Eye (tissue), 1 donor: ENCODE measurements at regions not wholly inside any gene's neighbourhood (a gene's known extent, or its start where the extent isn't known, plus 50 kb on each side); places are given as distances from the start of the nearest gene placed in this dataset.

Experiments
- DNase-seq: peaks from one replicate; pipeline ENCODE4 v3.0.0-alpha.2; 2015

DNA sequence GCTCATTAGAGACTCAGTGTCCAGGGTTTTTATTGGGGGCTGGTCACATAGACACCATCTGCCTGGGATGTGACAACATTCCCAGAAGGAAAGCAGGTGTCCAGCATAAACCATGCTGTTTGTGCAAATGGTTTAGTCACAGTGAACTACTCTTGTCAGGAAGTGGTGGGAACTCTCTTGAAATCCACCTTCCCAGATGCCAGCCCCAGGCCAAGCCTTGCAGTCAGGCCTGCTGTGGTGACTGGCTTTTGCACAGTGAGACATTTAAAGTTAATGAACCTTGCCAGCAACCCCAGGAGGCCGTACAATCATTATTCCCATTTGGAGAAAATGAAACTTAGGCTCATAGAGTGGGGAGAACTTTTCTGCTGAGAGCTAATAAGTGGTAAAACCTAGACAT is 242.5 kb upstream of the KCNG1 start:
- DNase-seq, result no peak

GRCh38 chr20:51262240-51262639 is 239.3 kb upstream of the KCNG1 start:
- DNase-seq, result no peak

GRCh38 chr20:51259455-51259854 is 236.5 kb upstream of the KCNG1 start:
- no peak for DNase-seq

- DNase-seq, result peak; percentile 33
These were observed 235.8 kb upstream of the KCNG1 start for GRCh38 chr20:51258582-51259165.

DNA sequence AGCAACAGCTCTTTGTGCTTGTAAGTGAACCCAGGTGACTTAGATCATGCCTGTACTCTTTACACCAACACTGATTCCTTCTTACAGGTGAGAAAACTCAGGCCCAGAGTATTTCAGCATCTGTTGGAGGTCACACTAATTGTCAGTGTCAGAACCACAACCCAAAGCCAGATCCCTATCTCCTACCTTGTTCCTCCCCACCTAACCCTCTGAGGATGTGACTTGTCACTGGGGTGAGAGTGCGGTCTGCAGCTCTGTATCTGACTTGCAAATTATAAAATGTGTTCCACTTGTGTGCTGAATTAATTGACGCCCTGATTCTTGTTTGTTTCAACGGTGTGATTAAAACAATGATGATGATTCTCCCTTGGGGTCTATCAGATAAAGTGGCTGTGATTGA is 232.5 kb upstream of the KCNG1 start:
- no peak for DNase-seq

DNA sequence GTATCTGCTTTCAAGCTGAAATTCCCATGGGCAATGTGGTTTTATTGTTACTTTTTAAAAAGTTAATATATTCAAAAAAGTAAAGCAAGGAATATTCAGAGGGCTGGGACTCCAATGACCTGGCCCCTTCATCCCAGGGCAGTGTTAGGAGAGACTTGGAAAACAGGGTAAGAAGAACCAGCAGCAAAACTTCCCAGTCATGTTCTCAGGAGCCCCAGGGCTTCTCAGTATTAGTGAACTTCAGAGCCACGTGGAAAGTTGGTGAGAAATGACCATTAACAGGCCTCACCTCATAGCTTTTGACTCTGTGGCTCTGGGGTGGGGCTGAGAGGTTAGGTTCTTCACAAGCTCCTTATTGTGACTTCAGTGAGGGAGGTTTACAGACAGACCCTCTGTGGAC is 230.4 kb upstream of the KCNG1 start:
- DNase-seq, result no peak

DNA sequence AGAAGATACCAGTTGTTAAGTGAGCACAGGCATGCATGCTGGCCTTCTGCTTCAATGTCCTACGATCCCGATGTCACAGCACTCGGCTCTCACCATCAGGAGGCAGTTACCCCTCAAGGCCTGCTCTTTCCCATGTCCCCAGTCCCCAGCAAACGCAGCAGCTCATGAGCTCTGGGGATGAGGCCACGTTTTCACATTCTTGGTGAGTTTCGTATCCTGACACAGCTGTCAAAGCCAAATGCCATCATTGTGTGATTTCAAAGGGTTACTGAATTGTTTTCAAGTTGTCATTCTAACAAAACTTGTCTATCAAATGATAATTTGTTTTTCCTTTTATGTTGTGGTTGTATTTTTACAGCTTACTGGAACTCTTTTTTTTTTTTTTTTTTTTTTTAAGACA is 226.9 kb upstream of the KCNG1 start:
- no peak for DNase-seq

GRCh38 chr20:51249215-51249614 is 226.3 kb upstream of the KCNG1 start:
- DNase-seq, result no peak

GRCh38 chr20:51244466-51244865 is 221.6 kb upstream of the KCNG1 start:
- DNase-seq, result no peak

DNA sequence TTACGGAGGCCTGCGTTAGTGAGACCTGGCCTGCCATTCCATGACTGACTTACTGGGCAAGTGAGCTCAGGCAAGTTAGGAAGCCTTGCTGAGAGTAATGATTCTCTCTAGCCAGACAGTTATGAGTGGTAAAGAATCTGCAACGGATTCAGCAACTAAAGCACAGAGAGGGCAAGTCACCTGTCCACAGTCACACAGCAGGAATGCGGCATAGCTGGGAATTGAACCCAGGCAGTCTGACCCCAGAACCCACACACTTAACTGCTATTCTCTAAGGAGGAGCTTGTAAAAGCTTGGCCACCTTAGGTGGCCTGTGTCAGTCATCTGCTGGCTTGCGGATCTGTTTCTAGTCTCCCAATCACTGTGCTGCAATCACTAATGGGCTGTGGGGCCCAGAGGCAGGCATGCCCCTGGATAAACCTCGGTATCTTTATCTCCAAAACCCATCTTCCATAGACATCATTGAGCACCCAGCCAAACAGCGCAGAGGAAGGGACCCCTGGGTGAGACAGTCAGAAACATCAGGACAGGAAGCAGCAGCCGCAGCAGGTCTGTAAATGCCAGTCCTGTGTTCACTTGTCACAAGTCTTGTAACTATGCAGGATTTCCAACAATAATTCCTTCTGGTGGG is 215.9 kb upstream of the KCNG1 start:
- DNase-seq, result no peak

DNA sequence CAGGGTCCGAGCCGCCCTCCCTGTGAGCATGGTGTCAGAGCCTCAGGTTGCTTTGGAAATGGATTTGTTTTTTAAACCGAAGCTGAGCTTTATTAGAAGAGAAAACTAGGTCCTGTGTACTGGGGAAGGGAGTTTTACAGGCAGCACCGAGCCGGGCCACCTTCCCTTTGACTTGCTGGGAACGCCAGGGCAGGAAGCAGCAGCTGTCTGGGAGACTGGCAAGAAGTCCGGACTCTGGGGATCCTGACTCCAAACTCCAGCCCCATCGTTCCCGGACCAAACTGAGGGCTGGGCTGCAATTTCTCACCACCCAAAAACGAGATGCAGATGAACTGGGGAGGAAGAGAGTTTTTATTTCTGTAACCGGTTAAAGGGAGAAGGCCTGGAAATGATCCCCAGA is 214.9 kb upstream of the KCNG1 start:
- no peak for DNase-seq

DNA sequence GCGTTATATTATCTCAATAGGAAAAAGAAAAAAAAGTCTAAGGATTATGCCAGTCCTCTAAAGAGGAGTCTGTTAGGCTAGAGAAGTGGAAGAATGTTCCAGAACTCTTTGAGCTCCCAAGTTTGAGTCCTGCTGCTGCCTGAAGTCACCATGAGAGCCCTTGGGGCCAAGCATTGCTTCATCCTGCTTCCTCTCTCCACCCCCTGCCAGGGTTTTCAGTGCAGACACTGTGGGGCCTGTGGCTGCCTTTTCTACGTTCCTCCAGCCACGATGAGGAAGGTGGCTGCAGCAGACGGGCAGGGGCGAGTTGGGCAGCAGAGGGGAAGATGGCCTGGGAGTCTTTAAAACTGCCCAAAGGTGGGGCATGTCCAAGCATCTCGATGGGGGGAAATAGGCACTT is 214.4 kb upstream of the KCNG1 start:
- DNase-seq, result no peak

GRCh38 chr20:51236421-51236820 is 213.5 kb upstream of the KCNG1 start:
- no peak for DNase-seq

GRCh38 chr20:51233345-51233744 is 210.4 kb upstream of the KCNG1 start:
- no peak for DNase-seq

DNA sequence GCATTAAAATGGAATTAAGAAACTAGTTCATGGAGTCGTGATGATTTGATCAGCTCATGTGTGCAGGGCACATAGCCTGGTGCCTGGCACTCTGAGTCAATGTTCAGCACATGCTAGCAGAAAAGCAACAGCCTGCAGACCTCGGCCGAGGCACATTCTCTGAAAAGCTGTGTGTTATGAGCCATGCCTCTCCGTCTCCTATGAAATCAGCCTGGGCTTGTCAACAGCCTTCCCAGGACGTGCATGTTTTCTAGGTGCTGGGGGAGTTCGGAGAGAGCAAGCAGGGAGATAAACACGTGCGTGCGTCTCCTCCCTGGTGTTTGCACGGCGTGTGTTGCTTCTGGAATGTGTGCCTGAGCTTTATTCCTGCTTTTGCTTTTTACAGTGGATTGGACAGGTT is 207.8 kb upstream of the KCNG1 start:
- DNase-seq, result no peak

GRCh38 chr20:51228763-51229162 is 205.9 kb upstream of the KCNG1 start:
- no peak for DNase-seq

- no peak for DNase-seq
These were observed 204.8 kb upstream of the KCNG1 start for GRCh38 chr20:51227744-51228143.

- DNase-seq, result peak; percentile 17
These were observed 200.3 kb upstream of the KCNG1 start for GRCh38 chr20:51223183-51223720.

DNA sequence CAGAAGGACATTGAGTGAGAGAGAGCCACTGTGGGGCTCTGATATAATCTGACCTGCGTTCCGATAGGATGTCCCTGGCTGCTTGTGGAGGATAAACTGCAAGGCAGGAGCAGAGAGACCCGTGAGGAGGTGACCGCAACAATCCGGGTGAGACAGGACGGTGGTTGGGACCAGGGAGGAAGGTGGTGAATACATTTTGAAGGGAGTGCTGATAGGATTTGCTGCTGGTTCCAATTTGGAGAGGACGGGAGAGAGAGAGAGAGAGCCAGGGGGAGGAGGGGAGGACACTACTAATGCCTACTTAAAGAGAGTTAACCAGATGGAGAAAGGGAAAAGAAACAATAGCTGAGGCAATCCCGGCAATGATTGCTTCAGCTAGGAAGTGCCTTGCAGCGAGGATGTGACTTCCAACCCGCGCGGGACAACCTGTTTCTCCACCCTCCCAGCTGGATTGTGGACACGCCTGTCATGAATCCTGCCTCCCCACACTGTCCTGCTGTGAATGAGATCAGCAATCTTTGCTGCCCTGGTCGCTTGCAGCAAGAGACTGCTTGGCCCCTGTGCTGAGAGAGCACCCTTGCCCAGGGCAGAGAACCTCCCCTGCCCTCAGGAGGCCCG is 199.0 kb upstream of the KCNG1 start:
- DNase-seq, result peak; percentile 16

DNA sequence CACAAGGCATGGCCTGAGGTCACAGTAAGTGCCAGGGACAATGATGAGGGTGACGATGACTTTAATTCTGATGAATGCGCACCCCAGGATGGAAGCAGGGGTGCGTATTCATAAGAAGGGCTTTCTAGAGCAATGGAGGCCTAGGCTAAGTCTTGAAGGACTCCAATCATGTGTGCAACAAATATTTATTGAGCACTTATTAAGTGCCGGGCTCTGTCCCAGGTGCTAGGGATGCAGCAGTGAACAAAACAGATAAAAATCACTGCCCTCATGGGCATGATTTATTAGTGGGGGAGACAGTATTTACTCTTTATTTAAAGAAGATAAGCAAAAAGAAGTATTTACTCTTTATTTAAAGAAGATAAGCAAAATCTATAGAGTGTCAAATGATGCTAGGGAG is 198.2 kb upstream of the KCNG1 start:
- DNase-seq, result no peak

DNA sequence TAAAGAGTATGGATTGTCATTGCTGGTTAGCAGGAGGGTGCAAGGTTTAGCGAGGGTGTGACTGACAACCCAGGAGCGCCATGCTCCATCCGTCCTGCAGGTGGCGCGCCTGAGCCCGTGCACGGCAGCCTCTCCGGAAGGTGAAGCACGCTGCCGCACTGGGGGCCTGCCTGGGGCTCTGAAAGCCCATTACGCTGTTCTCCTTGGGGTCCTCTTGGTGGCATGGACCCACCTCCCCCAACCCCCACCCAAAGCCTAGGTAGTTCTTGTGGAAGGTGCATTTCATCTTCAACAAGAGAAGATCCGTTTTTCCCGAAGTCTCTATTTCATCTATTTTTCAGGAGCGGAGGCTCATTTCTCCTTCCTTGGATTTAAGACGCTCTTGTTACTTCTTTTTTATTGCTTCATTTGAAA is 197.4 kb upstream of the KCNG1 start:
- DNase-seq, result peak; percentile 26

- no peak for DNase-seq
These were observed 196.6 kb upstream of the KCNG1 start for GRCh38 chr20:51219544-51219943.

DNA sequence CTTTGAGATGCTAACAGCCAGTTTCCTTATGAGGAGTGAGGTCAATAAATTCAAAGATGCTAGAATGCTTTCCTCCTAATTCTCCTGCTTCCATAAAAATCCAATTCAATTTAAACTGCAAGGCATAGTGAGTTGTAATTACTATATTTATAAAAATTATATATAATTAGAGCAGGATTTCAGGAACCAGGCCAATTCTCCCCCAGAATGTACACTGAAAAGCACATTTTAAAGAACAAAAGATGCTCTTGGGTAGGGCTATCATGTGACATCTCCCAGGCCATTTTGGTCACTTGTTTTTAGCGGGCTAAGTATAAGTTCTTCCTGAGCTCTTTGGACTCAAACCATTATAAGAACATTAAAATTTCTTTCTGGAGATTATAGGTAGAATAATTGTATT is 195.7 kb upstream of the KCNG1 start:
- no peak for DNase-seq

DNA sequence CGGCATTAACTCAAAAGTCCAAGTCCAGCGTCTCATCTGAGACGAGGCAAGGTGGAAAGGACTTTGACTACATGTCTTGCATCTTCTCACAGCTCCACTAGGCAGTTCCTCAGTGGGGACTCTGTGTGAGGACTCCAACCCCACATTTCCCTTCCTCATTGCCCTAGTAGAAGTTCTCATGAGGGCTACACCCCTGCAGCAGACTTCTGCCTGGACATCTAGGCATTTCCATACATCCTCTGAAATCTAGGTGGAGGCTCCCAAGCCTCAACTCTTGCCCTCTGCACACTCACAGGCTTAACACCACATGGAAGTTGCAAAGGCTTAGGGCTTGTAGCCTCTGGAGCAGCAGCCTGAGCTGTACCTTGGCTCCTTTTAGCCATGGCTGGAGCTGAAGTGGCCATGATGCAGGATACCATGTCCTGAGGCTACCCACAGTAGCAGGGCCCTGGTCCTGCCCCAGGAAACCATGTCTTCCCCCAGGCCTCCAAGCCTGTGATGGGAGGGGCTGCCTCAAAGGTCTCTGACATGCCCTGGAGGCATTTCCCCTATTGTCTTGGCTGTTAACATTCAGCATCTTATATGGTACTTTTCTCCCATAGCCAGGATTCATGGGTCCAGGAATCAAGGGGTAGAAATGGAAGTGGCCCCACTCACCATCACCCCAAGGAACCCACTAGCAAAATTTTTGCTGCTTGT is 194.6 kb upstream of the KCNG1 start:
- no peak for DNase-seq
